Cardiac muscle cell (in vitro differentiated cells and primary cell): ENCODE measurements at regions not wholly inside any gene's neighbourhood (a gene's known extent, or its start where the extent isn't known, plus 50 kb on each side); places are given as distances from the start of the nearest gene placed in this dataset.

Experiments used
- DNase-seq, 2 donors: peaks; one replicate each; pipeline versions ENCODE4 v3.0.0 to v3.0.0-alpha.2; 2010 to 2017; ENCODE audit warnings: low read depth in 1 of 2, low spot score in 1 of 2
- H3K27ac ChIP-seq: fragments of 200-600 bp; sonication (generic); 2 replicates; pipeline ENCODE4 v1.5.1; 2016
- H3K27me3 ChIP-seq: fragments of 200-600 bp; sonication (generic); 2 replicates; pipeline ENCODE4 v1.6.0; 2016; ENCODE audit warnings: control low read depth
- H3K36me3 ChIP-seq: fragments of 200-600 bp; sonication (generic); 2 replicates; pipeline ENCODE4 v1.5.1; 2016; ENCODE audit warnings: control low read depth
- H3K4me1 ChIP-seq: fragments of 200-600 bp; sonication (generic); 2 replicates; pipeline ENCODE4 v1.8.1; 2017; ENCODE audit warnings: low read depth, mild to moderate bottlenecking, mixed run types
- H3K4me3 ChIP-seq: fragments of 200-600 bp; sonication (generic); 2 replicates; pipeline ENCODE4 v1.5.1; 2016; ENCODE audit warnings: mild to moderate bottlenecking
- H3K9me3 ChIP-seq: fragments of 200-600 bp; sonication (generic); 2 replicates; pipeline ENCODE4 v1.5.1; 2017; ENCODE audit warnings: low read depth, mild to moderate bottlenecking, control low read depth
- CTCF ChIP-seq: IDR thresholded peaks from 2 replicates; pipeline ENCODE4 v1.5.1; 2012; ENCODE audit warnings: low read depth, mild to moderate bottlenecking, low read length

DNA sequence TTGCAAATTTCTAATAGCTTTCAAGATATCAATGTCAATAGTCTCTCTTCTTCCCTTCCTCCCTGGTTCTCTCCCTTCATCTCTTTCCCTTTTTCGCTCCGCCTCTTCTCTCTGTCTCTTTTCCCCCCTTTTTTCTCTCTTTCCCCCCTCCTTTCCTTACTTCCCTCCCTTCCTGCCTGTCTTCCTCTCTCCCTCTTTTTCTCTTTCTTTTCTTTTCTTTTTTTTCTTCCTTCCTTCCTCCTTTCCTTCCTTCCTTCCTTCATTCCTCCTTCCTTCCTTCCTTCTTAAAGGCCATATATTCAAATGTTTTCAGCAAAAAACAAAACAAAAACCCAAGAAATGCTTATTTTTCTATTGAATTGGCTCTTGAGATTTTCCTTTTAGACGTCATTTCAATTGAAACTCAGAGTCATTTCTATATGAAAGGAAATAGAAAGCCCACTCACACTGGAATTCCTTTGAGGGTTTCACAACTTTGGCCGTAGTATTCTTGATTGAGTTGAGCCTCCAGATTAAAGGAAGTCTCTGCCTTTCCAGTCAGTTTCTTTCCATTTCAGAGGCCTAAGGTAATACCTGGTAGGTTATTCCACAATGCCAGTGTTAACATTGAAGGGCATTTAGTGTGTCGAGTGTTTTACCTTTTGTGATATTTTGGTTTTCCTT is 551.5 kb downstream of the LMO4 start:
- Histone ChIP-seq H3K4me3 (no peak overlapping the region), H3K27me3 (no peaks in the 10 kb centered on the region), H3K9me3 (no peaks in the 10 kb centered on the region), H3K36me3 (no peaks in the 10 kb centered on the region), H3K27ac (no peak overlapping the region), H3K4me1 (no peaks in the 10 kb centered on the region)
- no peak for TF ChIP-seq CTCF
- peak in 1 of 2 donors; percentile 60 for DNase-seq

- Histone ChIP-seq H3K36me3 (no peaks in the 10 kb centered on the region), H3K27me3 (no peaks in the 10 kb centered on the region), H3K9me3 (no peaks in the 10 kb centered on the region), H3K4me1 (peaks cover 2% of the 10 kb centered on the region), H3K27ac (no peak overlapping the region), H3K4me3 (no peak overlapping the region)
- TF ChIP-seq CTCF = no peak
- DNase-seq = peak in 1 of 2 donors; percentile 32
These were observed 552.1 kb downstream of the LMO4 start for GRCh38 chr1:87880764-87881163.

GRCh38 chr1:87883906-87884305 is 555.2 kb downstream of the LMO4 start:
- no peaks in the 10 kb centered on the region for H3K27me3 ChIP-seq
- H3K27ac ChIP-seq = no peak overlapping the region
- H3K4me3 ChIP-seq = no peak overlapping the region
- DNase-seq = no peak
- no peaks in the 10 kb centered on the region for H3K36me3 ChIP-seq
- TF ChIP-seq CTCF = no peak
- H3K4me1 ChIP-seq = peaks cover 8% of the 10 kb centered on the region
- no peaks in the 10 kb centered on the region for H3K9me3 ChIP-seq

DNA sequence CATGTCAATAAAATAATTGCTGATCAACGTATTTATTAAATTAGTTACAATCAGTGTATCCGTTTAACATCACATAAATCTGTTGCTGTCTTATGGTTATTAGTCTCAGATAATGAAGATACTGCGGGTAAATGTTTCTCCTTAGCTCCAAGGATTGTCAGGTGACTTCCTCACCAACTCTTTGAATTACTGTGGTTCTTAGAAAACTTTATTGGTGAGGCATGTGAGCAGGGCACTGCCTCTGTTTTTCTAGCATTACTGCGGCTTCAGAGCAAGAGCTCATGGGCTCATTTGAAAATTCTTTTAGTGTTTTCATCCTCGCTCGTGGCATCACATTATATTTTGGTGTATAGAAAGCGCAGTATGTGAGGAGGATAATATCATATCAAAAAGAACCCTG is 555.9 kb downstream of the LMO4 start:
- Histone ChIP-seq H3K4me3 (no peak overlapping the region), H3K27me3 (no peaks in the 10 kb centered on the region), H3K9me3 (no peaks in the 10 kb centered on the region), H3K4me1 (peaks cover 8% of the 10 kb centered on the region), H3K36me3 (no peaks in the 10 kb centered on the region), H3K27ac (no peak overlapping the region)
- DNase-seq = no peak
- TF ChIP-seq CTCF = no peak

- Histone ChIP-seq H3K4me3 (no peak overlapping the region), H3K36me3 (no peaks in the 10 kb centered on the region), H3K27me3 (no peaks in the 10 kb centered on the region), H3K4me1 (peaks cover 8% of the 10 kb centered on the region), H3K27ac (no peak overlapping the region), H3K9me3 (no peaks in the 10 kb centered on the region)
- DNase-seq = no peak
- no peak for TF ChIP-seq CTCF
These were observed 556.8 kb downstream of the LMO4 start for GRCh38 chr1:87885278-87886025.
